ENCODE measurements at regions not wholly inside any gene's neighbourhood (a gene's known extent, or its start where the extent isn't known, plus 50 kb on each side); places are given as distances from the start of the nearest gene placed in this dataset.

GRCh38 chr21:27314131-27314530 lies 347.2 kb upstream of the ADAMTS5 start:
- TF ChIP-seq FOXM1 (IDR thresholded peaks at IDR 0.05; ENCODE audit: borderline replicate concordance) (no peak), CTBP1 (IDR thresholded peaks at IDR 0.05; ENCODE audit: borderline replicate concordance) (no peak)

Measured in HEK293T (cell line).